ENCODE measurements at regions not wholly inside any gene's neighbourhood (a gene's known extent, or its start where the extent isn't known, plus 50 kb on each side); places are given as distances from the start of the nearest gene placed in this dataset.

DNA sequence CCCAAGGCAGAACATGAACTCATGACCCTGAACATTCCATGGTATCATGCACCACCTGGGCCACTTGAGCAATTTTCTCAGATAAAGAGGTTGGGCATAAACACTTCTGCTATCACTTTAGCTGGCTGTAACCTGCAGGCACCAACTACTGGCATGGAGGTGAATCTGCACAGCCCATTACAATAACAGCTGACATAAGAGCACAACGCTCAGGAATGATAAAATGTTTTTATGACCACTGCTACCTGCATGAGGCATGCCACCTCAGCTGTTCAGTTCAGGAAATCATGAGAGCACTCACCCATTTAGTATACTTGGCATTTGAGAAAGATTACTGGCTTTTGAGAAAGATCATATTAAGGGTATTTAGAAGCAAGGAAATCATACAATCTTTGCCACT lies 85.7 kb upstream of the SPIN4 start:
- TF ChIP-seq, protein P1, sequence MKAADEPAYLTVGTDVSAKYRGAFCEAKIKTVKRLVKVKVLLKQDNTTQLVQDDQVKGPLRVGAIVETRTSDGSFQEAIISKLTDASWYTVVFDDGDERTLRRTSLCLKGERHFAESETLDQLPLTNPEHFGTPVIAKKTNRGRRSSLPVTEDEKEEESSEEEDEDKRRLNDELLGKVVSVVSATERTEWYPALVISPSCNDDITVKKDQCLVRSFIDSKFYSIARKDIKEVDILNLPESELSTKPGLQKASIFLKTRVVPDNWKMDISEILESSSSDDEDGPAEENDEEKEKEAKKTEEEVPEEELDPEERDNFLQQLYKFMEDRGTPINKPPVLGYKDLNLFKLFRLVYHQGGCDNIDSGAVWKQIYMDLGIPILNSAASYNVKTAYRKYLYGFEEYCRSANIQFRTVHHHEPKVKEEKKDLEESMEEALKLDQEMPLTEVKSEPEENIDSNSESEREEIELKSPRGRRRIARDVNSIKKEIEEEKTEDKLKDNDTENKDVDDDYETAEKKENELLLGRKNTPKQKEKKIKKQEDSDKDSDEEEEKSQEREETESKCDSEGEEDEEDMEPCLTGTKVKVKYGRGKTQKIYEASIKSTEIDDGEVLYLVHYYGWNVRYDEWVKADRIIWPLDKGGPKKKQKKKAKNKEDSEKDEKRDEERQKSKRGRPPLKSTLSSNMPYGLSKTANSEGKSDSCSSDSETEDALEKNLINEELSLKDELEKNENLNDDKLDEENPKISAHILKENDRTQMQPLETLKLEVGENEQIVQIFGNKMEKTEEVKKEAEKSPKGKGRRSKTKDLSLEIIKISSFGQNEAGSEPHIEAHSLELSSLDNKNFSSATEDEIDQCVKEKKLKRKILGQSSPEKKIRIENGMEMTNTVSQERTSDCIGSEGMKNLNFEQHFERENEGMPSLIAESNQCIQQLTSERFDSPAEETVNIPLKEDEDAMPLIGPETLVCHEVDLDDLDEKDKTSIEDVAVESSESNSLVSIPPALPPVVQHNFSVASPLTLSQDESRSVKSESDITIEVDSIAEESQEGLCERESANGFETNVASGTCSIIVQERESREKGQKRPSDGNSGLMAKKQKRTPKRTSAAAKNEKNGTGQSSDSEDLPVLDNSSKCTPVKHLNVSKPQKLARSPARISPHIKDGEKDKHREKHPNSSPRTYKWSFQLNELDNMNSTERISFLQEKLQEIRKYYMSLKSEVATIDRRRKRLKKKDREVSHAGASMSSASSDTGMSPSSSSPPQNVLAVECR (CRISPR knock-in tag; IDR thresholded peaks at IDR 0.05; ENCODE audit: borderline replicate concordance), result no peak
- no peak for TF ChIP-seq CHD2 (IDR thresholded peaks at IDR 0.05; ENCODE audit: low read depth, low read length)
- no peak for TF ChIP-seq ATF7 (IDR thresholded peaks at IDR 0.05)
- TF ChIP-seq ATF7 (CRISPR knock-in tag; IDR thresholded peaks at IDR 0.05), result no peak
- TF ChIP-seq ZNF549 (CRISPR knock-in tag; IDR thresholded peaks at IDR 0.05), result no peak
- TF ChIP-seq SNRNP70 (IDR thresholded peaks at IDR 0.05; ENCODE audit: low read depth, low read length), result no peak
- no peak for TF ChIP-seq GPN1 (CRISPR knock-in tag; IDR thresholded peaks at IDR 0.05; ENCODE audit: borderline replicate concordance)
- no peak for TF ChIP-seq ZNF670 (CRISPR knock-in tag; IDR thresholded peaks at IDR 0.05; ENCODE audit: borderline replicate concordance)
- TF ChIP-seq ZNF333 (CRISPR knock-in tag; IDR thresholded peaks at IDR 0.05; ENCODE audit: borderline replicate concordance), result no peak
- no peak for TF ChIP-seq POLR2AphosphoS5 (IDR thresholded peaks at IDR 0.05; ENCODE audit: low read depth, low read length)
- TF ChIP-seq, protein P2, sequence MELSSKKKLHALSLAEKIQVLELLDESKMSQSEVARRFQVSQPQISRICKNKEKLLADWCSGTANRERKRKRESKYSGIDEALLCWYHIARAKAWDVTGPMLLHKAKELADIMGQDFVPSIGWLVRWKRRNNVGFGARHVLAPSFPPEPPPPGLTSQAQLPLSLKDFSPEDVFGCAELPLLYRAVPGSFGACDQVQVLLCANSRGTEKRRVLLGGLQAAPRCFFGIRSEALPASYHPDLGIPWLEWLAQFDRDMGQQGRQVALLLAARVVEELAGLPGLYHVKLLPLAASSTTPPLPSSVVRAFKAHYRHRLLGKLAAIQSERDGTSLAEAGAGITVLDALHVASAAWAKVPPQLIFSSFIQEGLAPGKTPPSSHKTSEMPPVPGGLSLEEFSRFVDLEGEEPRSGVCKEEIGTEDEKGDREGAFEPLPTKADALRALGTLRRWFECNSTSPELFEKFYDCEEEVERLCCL (CRISPR knock-in tag; IDR thresholded peaks at IDR 0.05; ENCODE audit: borderline replicate concordance), result no peak

All from HepG2 (cell line).